PC-3 (cell line): ENCODE measurements at regions not wholly inside any gene's neighbourhood (a gene's known extent, or its start where the extent isn't known, plus 50 kb on each side); places are given as distances from the start of the nearest gene placed in this dataset.

Experiments used
- CTCF ChIP-seq: fragments of 300-600 bp; sonication (generic); conservative IDR thresholded peaks from 2 replicates; pipeline ENCODE4 v1.5.1; 2017; ENCODE audit warnings: antibody characterized with exemption, low read depth, mild to moderate bottlenecking, low read length
- EZH2 ChIP-seq: fragments of 300-600 bp; sonication (generic); IDR thresholded peaks from one replicate; pipeline ENCODE4 v1.6.1; 2017; ENCODE audit warnings: antibody characterized with exemption, mild to moderate bottlenecking, low read length; ENCODE audit not compliant: unreplicated experiment
- EZH2phosphoT487 ChIP-seq: fragments of 300-600 bp; sonication (generic); IDR thresholded peaks from 2 replicates; pipeline ENCODE4 v1.6.1; 2018; ENCODE audit warnings: mild to moderate bottlenecking, antibody characterized with exemption, low read length, borderline replicate concordance

GRCh38 chr3:69628951-69629350 is 110.3 kb upstream of the MITF start:
- TF ChIP-seq CTCF: no peak
- no peak for TF ChIP-seq EZH2phosphoT487
- no peak for TF ChIP-seq EZH2
